Activated CD4-positive, alpha-beta T cell treated with anti-CD3 and anti-CD28 coated beads, Interleukin-2, amount 50 U/mL, for 4 hours (primary cell): ENCODE measurements at regions not wholly inside any gene's neighbourhood (a gene's known extent, or its start where the extent isn't known, plus 50 kb on each side); places are given as distances from the start of the nearest gene placed in this dataset.

Experiments
- DNase-seq, 2 experiments: peaks; one replicate each; pipeline ENCODE4 v3.0.0-alpha.2; 2020

- DNase-seq = no peak
These were observed 257.3 kb upstream of the FOXQ1 start for GRCh38 chr6:1054653-1055014.

- DNase-seq = no peak
These were observed 258.3 kb upstream of the FOXQ1 start for GRCh38 chr6:1053586-1053985.

- DNase-seq = no peak
These were observed 259.6 kb upstream of the FOXQ1 start for GRCh38 chr6:1052262-1052661.

- no peak for DNase-seq
These were observed 262.0 kb upstream of the FOXQ1 start for GRCh38 chr6:1049900-1050299.

GRCh38 chr6:1049170-1049569 is 262.7 kb upstream of the FOXQ1 start:
- no peak for DNase-seq

GRCh38 chr6:1047981-1048541 is 263.8 kb upstream of the FOXQ1 start:
- DNase-seq = no peak

GRCh38 chr6:1045239-1045638 is 266.7 kb upstream of the FOXQ1 start:
- no peak for DNase-seq

GRCh38 chr6:1044040-1044836 is 267.7 kb upstream of the FOXQ1 start:
- DNase-seq = no peak

GRCh38 chr6:1043458-1043836 is 268.5 kb upstream of the FOXQ1 start:
- DNase-seq = no peak

GRCh38 chr6:1042583-1043457 is 269.1 kb upstream of the FOXQ1 start:
- no peak for DNase-seq

- no peak for DNase-seq
These were observed 271.5 kb upstream of the FOXQ1 start for GRCh38 chr6:1040393-1040792.

- no peak for DNase-seq
These were observed 272.2 kb upstream of the FOXQ1 start for GRCh38 chr6:1039746-1040145.

- DNase-seq = no peak
These were observed 272.7 kb upstream of the FOXQ1 start for GRCh38 chr6:1039191-1039590.

GRCh38 chr6:1037430-1038202 is 274.3 kb upstream of the FOXQ1 start:
- no peak for DNase-seq

GRCh38 chr6:1035401-1035800 is 276.5 kb upstream of the FOXQ1 start:
- no peak for DNase-seq

- no peak for DNase-seq
These were observed 280.2 kb upstream of the FOXQ1 start for GRCh38 chr6:1031720-1032119.

- DNase-seq = no peak
These were observed 282.8 kb upstream of the FOXQ1 start for GRCh38 chr6:1029141-1029540.

- DNase-seq = no peak
These were observed 283.2 kb upstream of the FOXQ1 start for GRCh38 chr6:1028723-1029122.

- DNase-seq = no peak
These were observed 283.9 kb upstream of the FOXQ1 start for GRCh38 chr6:1027795-1028569.

- no peak for DNase-seq
These were observed 284.6 kb upstream of the FOXQ1 start for GRCh38 chr6:1027109-1027794.

GRCh38 chr6:1025821-1026220 is 286.1 kb upstream of the FOXQ1 start:
- no peak for DNase-seq

GRCh38 chr6:1024587-1024986 is 287.3 kb upstream of the FOXQ1 start:
- DNase-seq = no peak
